Midbrain (tissue), 1 donor: ENCODE measurements at regions not wholly inside any gene's neighbourhood (a gene's known extent, or its start where the extent isn't known, plus 50 kb on each side); places are given as distances from the start of the nearest gene placed in this dataset.
A peak's percentile ranks its signal among the peaks of the same experiment; 100 is the strongest.
"Not testable (repeated sequence)": the region's sequence is repeated elsewhere in the genome, so short reads cannot be mapped to it uniquely, and the experiment has no call there.

ENCODE experiments used
- DNase-seq: peaks from one replicate; lab custom pipeline; 2025; lab: John Stamatoyannopoulos, UW

GRCh38 chr6:67224989-67225388 is 1410.1 kb upstream of the ADGRB3 start:
- no peak for DNase-seq

DNA sequence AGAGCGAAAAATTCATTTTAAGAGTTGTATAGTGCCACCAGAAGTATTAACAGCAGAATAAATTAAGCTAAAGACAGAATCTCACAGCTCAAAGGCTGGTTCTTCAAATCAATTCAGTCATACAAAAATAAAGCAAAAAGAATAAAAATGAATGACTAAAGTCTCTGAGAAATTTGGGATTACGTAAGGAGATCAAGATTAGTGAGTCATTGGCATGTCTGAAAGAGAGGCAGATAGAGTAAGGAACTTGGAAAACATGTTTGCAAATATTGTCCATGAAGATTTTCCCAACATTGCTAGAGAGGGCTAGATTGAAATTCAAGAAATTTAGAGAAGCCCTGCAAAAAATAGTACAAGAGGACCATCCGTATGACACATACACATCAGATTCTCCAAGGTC is 1413.9 kb upstream of the ADGRB3 start:
- no peak for DNase-seq

DNA sequence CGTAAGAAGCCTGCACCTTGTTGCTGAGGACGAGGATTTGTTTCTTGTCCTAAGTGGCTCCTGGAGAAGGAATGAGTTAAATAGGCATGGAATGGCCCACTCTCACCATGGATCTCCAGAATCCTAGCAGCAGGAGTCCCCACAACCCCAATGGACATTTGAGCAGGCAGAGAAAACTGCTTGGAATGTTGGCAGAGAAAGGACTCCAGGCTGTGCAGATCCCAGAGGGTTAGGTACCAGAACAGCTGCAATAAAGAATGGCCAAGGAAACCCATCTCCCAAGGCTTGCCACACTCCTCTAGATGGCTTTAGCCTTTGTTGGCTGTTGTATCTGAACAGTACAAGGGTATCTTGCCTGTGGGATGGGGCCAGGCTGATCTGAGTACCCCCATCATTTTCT is 1415.7 kb upstream of the ADGRB3 start:
- no peak for DNase-seq

DNA sequence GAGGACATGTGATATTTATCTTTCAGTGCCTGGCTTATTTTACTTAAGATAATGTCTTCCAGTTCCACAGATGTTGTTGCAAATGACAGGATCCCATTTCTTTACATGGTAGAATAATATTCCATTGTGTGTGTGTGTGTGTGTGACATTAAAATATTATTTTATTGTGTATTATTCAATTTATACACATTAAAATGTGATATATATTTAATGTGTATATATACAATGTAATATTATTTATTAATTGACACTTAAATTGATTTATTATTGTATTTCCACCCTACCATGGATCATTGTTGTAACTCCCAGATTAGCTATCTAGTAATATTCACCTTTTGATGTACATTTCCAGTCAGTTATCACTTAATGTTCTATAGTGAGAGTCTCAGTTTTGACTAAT is 1422.5 kb upstream of the ADGRB3 start:
- no peak for DNase-seq

DNA sequence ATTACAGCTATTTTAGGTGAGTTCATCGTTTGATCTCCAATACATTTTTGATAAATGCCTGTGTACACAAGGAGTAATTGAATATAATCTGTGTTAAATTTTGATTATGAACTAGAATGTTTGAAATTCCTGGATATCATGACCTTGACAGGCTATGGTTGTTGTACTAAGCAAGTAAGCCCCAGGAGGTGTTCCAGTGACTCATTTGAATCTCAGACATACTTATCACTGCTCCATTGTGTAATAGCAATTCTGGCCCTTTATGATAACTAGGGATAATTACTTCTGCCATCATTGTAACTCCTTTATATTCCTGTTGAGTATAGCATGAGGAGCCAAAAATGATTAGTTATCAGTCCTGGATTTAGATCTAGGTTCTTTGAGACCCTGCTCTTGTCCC is 1424.6 kb upstream of the ADGRB3 start:
- DNase-seq: no peak

DNA sequence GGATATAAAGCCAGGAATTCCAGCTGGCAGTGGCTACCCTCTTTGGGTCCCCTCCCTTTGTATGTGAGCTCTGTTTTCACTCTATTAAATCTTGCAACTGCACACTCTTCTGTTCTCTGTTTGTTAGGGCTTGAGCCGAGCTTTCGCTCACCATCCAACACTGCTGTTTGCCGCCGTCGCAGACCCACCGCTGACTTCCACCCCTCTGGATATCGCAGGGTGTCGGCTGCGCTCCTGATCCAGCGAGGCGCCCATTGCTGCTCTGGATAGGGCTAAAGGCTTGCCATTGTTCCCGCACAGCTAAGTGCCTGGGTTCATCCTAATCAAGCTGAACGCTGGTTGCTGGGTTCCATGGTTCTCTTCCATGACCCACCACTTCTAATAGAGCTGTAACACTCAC is 1433.5 kb upstream of the ADGRB3 start:
- no peak for DNase-seq

DNA sequence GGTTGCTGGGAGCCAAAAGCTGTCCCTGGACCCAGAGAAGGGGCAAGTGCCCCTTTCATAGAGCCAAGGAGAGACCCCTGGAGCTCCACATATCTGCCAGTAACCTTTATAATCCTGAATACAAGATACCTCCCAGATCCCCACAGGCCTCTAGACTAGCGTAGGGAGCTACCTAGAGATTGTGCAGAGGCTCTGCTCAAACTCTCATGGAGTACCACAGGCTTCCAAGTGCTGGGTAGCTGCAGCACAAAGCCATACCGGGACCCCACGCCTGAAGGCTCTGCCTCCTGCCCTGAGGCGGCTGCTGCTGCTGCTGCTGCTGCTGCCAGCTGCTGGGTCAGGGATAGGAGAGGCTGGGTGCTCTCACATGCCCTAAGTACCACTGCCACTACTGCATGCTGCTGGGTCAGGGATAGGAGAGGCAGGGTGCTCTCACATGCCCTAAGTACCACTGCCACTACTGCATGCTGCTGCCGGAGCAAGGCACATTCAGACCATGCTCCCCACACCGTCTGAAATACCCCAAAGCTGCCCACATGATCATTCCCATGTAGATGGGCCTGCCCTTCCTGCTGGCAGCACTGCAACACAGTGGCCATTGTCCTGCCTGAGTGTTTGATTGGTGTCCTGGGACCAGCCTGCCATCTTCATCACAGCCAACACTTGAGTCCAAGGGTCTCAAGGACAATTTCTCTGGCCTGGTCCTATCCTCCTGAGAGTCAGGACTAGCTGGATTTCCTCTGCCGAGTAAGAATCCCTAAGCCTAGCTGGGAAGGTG is 1434.3 kb upstream of the ADGRB3 start:
- no peak for DNase-seq

DNA sequence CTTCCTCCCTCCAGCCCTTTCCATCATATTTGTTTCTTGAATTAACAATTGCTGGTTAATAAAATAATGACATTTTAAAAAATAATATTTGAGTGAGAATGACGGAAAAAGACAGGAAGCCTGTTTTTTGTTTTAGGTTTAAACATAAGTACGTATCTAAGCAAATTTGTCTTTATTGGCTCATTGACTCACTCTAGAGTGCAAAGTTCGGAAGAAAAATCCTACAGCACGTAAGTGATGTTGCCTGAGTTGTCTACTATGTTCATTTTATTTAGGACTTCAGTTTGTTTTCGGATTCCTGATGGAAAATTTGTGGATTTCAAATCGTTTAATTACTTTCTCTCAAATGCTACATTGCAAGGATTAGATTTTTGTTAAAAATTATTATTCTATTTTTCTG is 1435.7 kb upstream of the ADGRB3 start:
- DNase-seq: no peak

GRCh38 chr6:67190733-67191132 is 1444.3 kb upstream of the ADGRB3 start:
- DNase-seq: no peak

DNA sequence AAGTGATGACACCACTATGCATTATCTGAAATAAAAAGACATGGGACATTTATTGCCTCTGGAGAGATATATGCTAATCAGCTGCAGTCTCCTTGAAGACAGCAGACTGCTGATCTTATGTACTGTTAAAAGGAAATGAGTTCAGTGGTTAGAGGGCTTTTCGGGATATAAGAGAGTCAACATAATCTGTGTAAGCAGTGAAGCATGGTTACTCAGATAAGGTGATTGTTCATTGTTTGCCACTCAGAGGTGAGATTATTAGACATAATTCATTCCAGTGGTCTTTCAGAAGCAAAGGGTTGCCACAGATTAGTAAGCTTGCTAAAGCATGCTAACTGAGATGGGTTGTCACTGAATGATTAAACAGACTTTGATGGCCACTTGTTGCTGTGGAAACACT is 1450.7 kb upstream of the ADGRB3 start:
- DNase-seq: no peak

DNA sequence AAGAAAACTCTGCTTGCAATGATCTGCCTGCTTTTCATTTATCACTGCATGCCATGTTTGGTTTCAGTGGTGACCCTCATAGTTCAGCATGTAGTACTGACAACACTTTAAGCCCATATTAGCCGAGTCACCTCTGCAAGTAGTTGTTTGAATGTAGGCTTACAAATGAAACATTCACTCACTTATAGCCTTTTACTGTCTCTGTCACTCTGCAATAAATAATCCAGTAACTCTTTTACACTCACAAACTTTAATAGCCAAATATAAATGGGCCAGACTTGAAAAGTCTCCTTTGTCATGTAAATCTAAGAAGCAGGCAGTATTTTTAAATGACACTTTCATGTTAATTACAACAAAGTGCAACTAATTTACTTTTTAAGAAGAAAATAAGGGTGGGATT is 1460.0 kb upstream of the ADGRB3 start:
- DNase-seq: no peak

DNA sequence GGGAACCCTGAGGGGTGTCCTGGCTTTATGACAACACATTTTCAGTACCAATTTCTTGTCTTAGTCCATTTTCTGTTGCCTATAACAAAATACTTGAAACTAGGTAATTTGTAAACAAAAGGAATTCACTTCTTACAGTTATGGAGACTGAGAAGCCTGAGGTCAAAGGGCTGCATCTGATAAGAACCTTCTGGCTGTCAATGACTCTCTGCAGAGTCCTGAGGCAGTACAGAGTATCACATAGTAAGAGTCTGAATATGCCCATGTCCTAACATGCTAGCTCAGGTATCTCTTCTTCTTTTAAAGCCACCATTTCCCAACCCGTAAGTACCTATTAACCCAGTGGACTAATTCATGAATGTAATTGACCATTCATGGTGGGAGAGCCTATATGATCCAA is 1458.6 kb upstream of the EYS start:
- no peak for DNase-seq

DNA sequence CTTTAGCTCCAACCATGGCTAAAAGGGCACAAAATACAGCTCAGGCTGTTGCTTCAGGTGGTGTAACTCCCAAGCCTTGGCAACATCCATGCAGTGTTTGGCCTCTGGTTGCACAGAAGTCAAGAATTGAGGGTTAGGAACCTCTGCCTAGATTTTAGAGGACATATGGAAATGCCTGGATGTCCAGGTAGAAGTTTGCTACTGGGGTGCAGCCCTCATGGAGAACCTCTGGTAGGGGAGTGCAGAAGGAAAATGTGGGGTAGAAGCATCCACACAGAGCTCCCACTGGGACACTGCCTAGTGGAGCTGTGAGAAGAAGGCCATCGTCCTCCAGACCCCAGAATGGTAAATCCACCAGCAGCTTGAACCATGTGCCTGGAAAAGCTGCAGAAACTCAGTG is 1453.8 kb upstream of the EYS start:
- DNase-seq: no peak

- no peak for DNase-seq
These were observed 1434.0 kb upstream of the EYS start for GRCh38 chr6:67141005-67141404.

DNA sequence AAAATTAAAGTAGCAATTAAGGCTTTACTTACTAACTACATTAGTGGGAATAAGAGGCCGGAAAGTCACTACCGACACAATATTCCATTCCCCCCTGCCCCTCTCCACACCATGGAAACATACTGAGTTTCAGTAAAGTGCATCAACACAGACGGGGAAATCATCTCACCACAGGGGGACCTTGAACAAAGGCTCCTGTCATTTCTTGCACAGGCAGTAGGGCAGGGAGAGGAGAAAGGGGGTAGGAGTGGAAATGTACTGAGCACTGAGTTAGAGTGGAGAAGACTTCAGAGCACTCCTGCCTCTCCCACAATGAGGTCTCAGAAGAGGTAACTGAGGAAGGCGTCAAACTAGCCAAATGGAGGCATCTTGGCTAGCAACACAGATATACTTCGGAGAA is 1426.9 kb upstream of the EYS start:
- DNase-seq: no peak

DNA sequence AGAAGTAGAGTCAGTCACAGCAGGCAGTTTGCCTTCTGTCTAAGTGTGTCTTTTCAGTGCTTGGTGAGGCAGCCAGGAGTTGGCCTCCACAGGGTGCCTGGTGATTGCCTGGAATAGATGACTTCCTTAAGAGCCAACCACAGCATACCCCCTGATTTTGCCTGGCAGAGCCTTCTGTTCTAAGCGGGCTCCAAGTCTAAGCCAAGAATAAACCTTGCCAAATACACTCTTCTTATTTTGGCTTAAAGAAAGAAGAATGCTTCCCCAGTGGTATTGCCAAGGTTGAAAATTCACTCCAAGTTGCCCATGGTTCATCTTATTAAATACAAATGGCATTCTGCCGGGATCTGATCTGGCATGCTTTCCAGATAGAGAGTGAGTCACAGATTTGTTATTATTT is 1424.8 kb upstream of the EYS start:
- peak; percentile 64 for DNase-seq

DNA sequence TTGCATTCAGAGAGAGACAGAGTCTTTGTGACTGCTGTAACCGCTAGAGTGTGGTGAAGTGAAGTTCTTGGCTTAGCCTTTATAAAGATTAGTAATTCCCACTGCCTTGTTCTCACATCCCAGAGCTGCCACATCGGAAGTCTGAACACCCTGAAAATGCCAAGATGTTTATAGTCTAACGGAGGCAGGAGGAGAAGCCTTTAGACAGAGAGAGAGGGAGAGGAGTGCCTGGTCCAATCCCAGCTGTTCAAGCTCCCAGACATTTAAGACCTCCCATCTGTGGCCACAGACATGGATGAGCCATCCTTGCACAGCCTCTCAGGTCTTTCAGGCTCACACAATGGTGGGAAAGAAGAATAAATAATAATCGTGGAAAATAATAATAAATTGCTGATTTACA is 1422.8 kb upstream of the EYS start:
- DNase-seq: no peak

DNA sequence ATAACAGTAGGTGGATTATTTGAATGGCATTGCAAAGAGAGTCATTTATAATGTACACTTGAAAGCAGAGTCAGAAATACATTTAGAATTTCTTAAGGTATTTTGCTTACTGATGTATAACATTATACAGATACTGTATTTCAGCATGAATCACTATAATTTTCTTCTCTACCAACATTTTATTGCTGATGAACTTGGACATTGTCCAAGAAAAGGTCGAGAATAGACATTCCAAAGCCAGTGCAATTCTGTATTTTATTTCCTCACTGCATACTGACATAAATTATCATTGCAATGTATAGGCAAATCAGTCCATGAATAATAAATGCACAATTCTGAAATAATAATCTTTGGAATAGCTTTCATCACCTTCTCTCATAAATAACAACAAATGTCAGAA is 1420.0 kb upstream of the EYS start:
- DNase-seq: no peak

- DNase-seq: no peak
These were observed 1414.1 kb upstream of the EYS start for GRCh38 chr6:67121115-67121514.

- DNase-seq: no peak
These were observed 1405.1 kb upstream of the EYS start for GRCh38 chr6:67112120-67112519.

DNA sequence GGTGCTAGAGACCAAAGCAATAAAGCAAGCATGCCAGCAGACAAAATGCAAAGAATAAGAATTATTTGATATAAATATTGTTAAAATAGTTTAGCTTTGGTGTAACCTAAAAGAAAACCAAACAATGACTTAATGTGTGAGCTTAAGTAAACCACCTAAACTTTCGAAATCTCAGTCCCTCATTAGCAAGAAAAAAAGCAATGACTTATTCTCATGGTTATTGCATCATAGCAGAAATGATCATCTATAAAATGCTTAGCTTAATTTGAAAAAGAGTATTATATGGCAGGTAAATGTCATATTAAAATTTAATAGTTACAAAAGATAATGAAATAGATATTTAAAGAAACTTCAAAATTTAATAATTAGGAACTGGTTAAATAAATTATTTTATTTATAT is 1395.7 kb upstream of the EYS start:
- DNase-seq: no peak

- not testable (repeated sequence) for DNase-seq
These were observed 1388.7 kb upstream of the EYS start for GRCh38 chr6:67095618-67096226.

- no peak for DNase-seq
These were observed 1387.5 kb upstream of the EYS start for GRCh38 chr6:67094431-67094946.

- no peak for DNase-seq
These were observed 1366.9 kb upstream of the EYS start for GRCh38 chr6:67073938-67074337.
